ENCODE measurements at regions not wholly inside any gene's neighbourhood (a gene's known extent, or its start where the extent isn't known, plus 50 kb on each side); places are given as distances from the start of the nearest gene placed in this dataset.
A peak's percentile ranks its signal among the peaks of the same experiment; 100 is the strongest.

DNA sequence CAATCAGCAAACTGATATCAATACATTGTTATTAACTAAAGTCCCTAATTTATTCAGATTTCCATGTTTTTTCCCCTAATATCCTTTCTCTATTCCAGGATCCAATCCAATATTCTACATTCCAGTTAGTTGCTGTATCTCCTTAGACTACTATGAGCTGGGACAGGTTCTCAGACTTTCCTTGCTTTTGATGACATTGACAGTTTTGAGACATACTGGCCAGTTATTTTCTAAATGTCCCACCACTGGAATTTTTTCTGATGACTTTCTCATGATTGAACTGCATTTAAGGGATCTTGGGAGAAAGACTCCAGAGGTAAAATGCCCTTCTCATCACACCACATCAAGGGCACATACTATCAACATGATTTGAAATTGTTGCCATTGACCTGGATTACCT lies 177.1 kb upstream of the MAF start:
- no peaks in the 10 kb centered on the region for H3K9me3 ChIP-seq
- no peaks in the 10 kb centered on the region for H3K4me1 ChIP-seq
- intact Hi-C loops (cut with DNase I): no loop called here
- no peaks in the 10 kb centered on the region for H3K27me3 ChIP-seq
- ATAC-seq (no peak), DNase-seq (no peak)
- no peaks in the 10 kb centered on the region for H3K36me3 ChIP-seq (replicated peaks in 1 of 2; ENCODE audit: insufficient read depth in 1 of 2, low read depth in 2 of 2)
- H3K4me3 ChIP-seq: no peak overlapping the region
- H3K27ac ChIP-seq: no peak overlapping the region
- TF ChIP-seq CTCF (IDR thresholded peaks at IDR 0.05) (no peak), POLR2A (IDR thresholded peaks at IDR 0.05) (no peak)

DNA sequence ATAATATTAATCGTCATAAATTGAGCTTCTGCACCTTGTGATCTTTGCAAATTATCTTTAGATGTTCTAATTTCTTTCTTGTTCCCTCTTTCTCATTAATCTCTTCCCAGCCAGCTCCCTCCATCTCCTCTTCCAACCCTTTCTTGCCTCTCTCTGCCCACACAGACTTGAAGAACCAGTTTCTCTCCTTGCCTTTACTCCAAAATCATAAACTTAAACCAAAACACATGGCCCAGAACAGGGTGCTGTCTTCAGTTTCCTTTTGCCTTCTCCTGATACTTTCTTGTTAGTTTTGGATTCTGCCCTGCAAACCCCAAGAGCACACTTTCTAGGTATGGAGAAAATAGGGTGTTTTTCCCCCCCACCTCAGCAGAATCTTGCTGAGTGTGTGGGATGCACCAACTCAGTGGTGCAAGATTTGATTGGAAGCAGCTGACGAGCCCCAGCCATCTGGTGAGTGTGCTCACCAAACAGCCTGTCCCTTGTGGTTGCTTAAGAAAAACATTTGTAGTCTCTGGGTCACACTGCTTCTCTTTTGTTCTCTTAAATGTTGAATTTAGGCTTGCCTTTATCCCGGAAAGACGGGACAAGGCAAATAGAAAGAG lies 175.8 kb upstream of the MAF start:
- ATAC-seq: no peak
- no peak overlapping the region for H3K4me3 ChIP-seq
- no peak overlapping the region for H3K27ac ChIP-seq

DNA sequence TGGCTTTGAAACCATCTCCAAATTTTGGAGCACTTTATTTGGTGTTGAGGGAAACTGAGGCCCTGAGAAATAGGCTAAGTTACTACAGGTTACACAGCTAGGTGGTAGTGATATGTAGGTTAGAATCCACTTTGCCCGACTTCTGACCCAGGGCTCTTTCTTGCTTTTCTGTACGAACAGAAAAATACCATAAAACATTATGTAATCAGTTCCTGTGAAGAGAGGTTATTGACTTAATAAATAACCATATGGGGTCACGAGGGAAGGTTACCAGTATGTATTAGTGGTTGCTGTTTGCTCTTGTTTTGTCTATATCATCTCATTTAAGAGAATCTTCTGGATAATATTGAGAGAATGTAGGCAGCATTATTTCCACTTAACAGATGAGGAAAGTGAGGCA lies 172.2 kb upstream of the MAF start:
- WGBS, 2 donors: 79 to 81% methylated on average over 3 of the region's 3 CpGs
- TF ChIP-seq CTCF (IDR thresholded peaks at IDR 0.05): no peak
- TF ChIP-seq POLR2A (IDR thresholded peaks at IDR 0.05): no peak
- Histone ChIP-seq H3K9me3 (no peaks in the 10 kb centered on the region), H3K27me3 (no peaks in the 10 kb centered on the region), H3K27ac (no peak overlapping the region), H3K4me3 (no peak overlapping the region), H3K36me3 (replicated peaks in 1 of 2; ENCODE audit: insufficient read depth in 1 of 2, low read depth in 2 of 2) (no peaks in the 10 kb centered on the region), H3K4me1 (peaks cover 22% of the 10 kb centered on the region)
- DNase-seq: no peak
- intact Hi-C loops (cut with DNase I): no loop called here
- ATAC-seq: no peak

More for the DNA sequence above, 175.8 kb upstream of the MAF start:
- Histone ChIP-seq H3K27me3 (no peaks in the 10 kb centered on the region), H3K36me3 (replicated peaks in 1 of 2; ENCODE audit: insufficient read depth in 1 of 2, low read depth in 2 of 2) (no peaks in the 10 kb centered on the region), H3K4me1 (no peaks in the 10 kb centered on the region), H3K9me3 (no peaks in the 10 kb centered on the region)
- intact Hi-C loops (cut with DNase I): no loop called here
- TF ChIP-seq POLR2A (IDR thresholded peaks at IDR 0.05): no peak
- DNase-seq: peak in 3 of 4 donors; percentile 19 to 26 (median 23)
- WGBS, 2 donors: 70 to 75% methylated on average over 4 of the region's 4 CpGs

GRCh38 chr16:79772048-79772447 lies 171.5 kb upstream of the MAF start:
- Histone ChIP-seq H3K27me3 (no peaks in the 10 kb centered on the region), H3K4me3 (no peak overlapping the region), H3K9me3 (no peaks in the 10 kb centered on the region), H3K4me1 (peaks cover 22% of the 10 kb centered on the region), H3K27ac (no peak overlapping the region), H3K36me3 (replicated peaks in 1 of 2; ENCODE audit: insufficient read depth in 1 of 2, low read depth in 2 of 2) (no peaks in the 10 kb centered on the region)
- ATAC-seq (no peak), DNase-seq (no peak)
- no peak for TF ChIP-seq CTCF (IDR thresholded peaks at IDR 0.05)
- TF ChIP-seq POLR2A (IDR thresholded peaks at IDR 0.05): no peak
- intact Hi-C loops (cut with DNase I): no loop called here
- 77 to 83% methylated on average over 4 of the region's 4 CpGs for WGBS, 2 donors

DNA sequence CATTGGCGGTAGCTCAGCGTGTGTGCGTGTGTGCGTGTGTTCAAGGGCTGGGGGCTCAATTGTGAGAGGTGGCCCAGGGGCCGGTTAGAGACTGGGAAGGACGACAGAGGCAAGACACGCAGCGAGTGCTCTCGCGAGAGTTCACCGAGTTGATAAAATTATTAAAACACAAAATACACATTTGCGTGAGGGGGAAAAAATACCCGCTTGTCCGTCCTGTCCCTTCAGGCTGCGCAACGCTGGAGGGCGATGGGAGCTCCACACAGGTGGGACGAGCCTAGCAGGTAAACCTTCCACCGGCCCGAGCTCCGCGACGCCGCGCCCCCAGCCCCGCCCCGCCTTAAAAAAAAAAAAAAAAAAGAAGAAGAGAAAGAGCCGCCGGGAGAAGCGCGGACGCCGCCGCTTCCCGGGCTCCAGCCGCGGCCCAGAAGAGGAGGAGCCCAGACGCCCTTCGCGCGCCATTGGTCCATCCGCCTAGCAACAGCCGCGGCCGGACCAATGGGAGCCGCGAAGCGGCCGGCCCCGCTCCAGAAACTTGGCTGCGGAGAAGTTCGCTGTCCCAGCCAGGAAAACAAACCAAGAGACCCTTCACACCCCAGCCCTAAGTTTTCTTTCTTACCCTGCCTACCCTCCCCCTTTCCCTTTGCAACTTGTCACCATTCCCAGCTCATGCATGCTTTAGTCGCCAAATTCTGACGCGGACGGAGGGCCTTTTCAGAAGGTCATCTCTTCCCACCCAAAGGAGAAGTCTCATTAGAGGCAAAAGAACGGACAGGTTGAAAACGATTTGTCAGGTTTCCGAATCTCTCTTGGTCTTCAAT lies 169.9 kb upstream of the MAF start:
- intact Hi-C loops (cut with DNase I): no loop called here
- TF ChIP-seq CTCF (IDR thresholded peaks at IDR 0.05) (peak in 2 of 7 experiments; percentile 5 to 23), POLR2A (IDR thresholded peaks at IDR 0.05) (peak in 2 of 3 donors; percentile 30 to 35)
- Histone ChIP-seq H3K4me3 (peak overlapping the region; percentile 28 to 34), H3K27ac (peak overlapping the region; percentile 53 to 73 (median 65)), H3K36me3 (replicated peaks in 1 of 2; ENCODE audit: insufficient read depth in 1 of 2, low read depth in 2 of 2) (no peaks in the 10 kb centered on the region), H3K4me1 (peaks cover 22% of the 10 kb centered on the region), H3K9me3 (no peaks in the 10 kb centered on the region), H3K27me3 (no peaks in the 10 kb centered on the region)
- ATAC-seq (peak; percentile 99), DNase-seq (peak; percentile 90 to 94 (median 93))
- WGBS, 2 donors: 0 to 1% methylated on average over 37 to 59 of the region's 59 CpGs
